OCI-LY1 (cell line): ENCODE measurements at regions not wholly inside any gene's neighbourhood (a gene's known extent, or its start where the extent isn't known, plus 50 kb on each side); places are given as distances from the start of the nearest gene placed in this dataset.

Source experiments
- H2AFZ ChIP-seq: fragments of 200-600 bp; sonication (generic), shearing (Covaris generic); 2 replicates; pipeline ENCODE4 v1.6.0; 2014; ENCODE audit warnings: antibody characterized with exemption, mild to moderate bottlenecking, low read length
- H3F3A ChIP-seq: fragments of 200-600 bp; sonication (generic), shearing (Covaris generic); 2 replicates; pipeline ENCODE4 v1.6.0; 2014; ENCODE audit warnings: mild to moderate bottlenecking, antibody characterized with exemption, low read length, moderate library complexity; ENCODE audit not compliant: insufficient read depth
- H3K27ac ChIP-seq: fragments of 200-600 bp; sonication (generic); 2 replicates; pipeline ENCODE4 v1.5.1; 2014; ENCODE audit warnings: low read length, mixed run types, mild to moderate bottlenecking, low read depth; ENCODE audit not compliant: poor library complexity, severe bottlenecking
- H3K27me3 ChIP-seq: fragments of 200-600 bp; sonication (generic); 2 replicates; pipeline ENCODE4 v1.6.0; 2014; ENCODE audit warnings: antibody characterized with exemption, mild to moderate bottlenecking, low read length, moderate library complexity; ENCODE audit not compliant: insufficient read depth
- H3K36me3 ChIP-seq: fragments of 200-600 bp; sonication (generic); 2 replicates; pipeline ENCODE4 v1.6.1; 2014; ENCODE audit warnings: mild to moderate bottlenecking, antibody characterized with exemption, low read length, moderate library complexity, mixed read lengths; ENCODE audit not compliant: insufficient read depth
- H3K4me1 ChIP-seq: fragments of 200-600 bp; sonication (generic); 2 replicates; pipeline ENCODE4 v1.5.1; 2014; ENCODE audit warnings: mild to moderate bottlenecking, low read length, moderate library complexity; ENCODE audit not compliant: insufficient read depth, severe bottlenecking
- H3K4me2 ChIP-seq: fragments of 200-600 bp; sonication (generic), shearing (Covaris generic); 2 replicates; pipeline ENCODE4 v1.6.1; 2014; ENCODE audit warnings: low read length
- H3K4me3 ChIP-seq: fragments of 200-600 bp; sonication (generic); 2 replicates; pipeline ENCODE4 v1.5.1; 2014; ENCODE audit warnings: low read length, low read depth, mild to moderate bottlenecking, mixed read lengths; ENCODE audit not compliant: poor library complexity, severe bottlenecking
- H3K79me2 ChIP-seq: fragments of 200-600 bp; shearing (Covaris generic); 2 replicates; pipeline ENCODE4 v1.6.1; 2016; ENCODE audit warnings: mixed run types, low read length, mixed read lengths; ENCODE audit not compliant: insufficient read depth
- H3K9ac ChIP-seq: fragments of 200-600 bp; sonication (generic), shearing (Covaris generic); 2 replicates; pipeline ENCODE4 v1.6.1; 2014; ENCODE audit warnings: mild to moderate bottlenecking, low read length, mixed read lengths
- H3K9me2 ChIP-seq: fragments of 200-600 bp; sonication (generic), shearing (Covaris generic); 2 replicates; pipeline ENCODE4 v1.6.1; 2014; ENCODE audit warnings: low read depth, mild to moderate bottlenecking, low read length, mixed read lengths
- H3K9me3 ChIP-seq: fragments of 200-600 bp; shearing (Covaris generic); 2 replicates; pipeline ENCODE4 v1.6.1; 2014; ENCODE audit warnings: low read length, mixed read lengths
- H4K20me1 ChIP-seq: fragments of 200-600 bp; sonication (generic), shearing (Covaris generic); 2 replicates; pipeline ENCODE4 v1.6.0; 2016; ENCODE audit warnings: mild to moderate bottlenecking, low read length; ENCODE audit not compliant: insufficient read depth
- EZH2 ChIP-seq: fragments of 200-600 bp; sonication (generic), shearing (Covaris generic); IDR thresholded peaks from 2 replicates; pipeline ENCODE4 v1.8.0; 2017; ENCODE audit warnings: borderline replicate concordance, mixed run types, mild to moderate bottlenecking, antibody characterized with exemption, low read length, moderate library complexity, mixed read lengths
- TF ChIP-seq, protein P1 (sequence below): fragments of 200-600 bp; sonication (generic), shearing (Covaris generic); IDR thresholded peaks from 2 replicates; pipeline ENCODE4 v1.5.1; 2017; ENCODE audit warnings: mild to moderate bottlenecking, antibody characterized with exemption, low read length, moderate library complexity, mixed read lengths

DNA sequence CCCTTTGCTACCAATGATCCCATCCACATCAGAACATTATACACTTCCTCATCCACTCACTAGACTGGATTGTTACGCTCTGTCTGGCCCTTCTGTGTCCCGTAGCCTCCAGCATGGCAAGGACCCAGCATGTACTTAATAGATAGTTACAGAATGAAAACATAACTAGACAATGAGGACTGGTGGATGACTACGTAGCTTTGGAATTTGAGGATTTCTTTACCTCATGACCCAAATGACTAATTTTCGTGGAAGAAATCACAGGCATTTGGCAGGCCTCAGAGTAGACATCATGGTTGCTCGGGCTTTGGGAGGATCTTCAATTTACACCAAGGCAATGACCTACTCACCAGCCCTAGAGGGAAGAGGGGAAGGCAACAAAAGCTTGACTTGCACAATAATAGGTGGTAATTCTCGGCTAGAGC lies 299.8 kb downstream of the TLE1 start:
- H3K9me3 ChIP-seq, result no peaks in the 10 kb centered on the region
- no peaks in the 10 kb centered on the region for H3F3A ChIP-seq
- no peak overlapping the region for H2AFZ ChIP-seq
- H4K20me1 ChIP-seq, result no peaks in the 10 kb centered on the region
- no peaks in the 10 kb centered on the region for H3K9me2 ChIP-seq
- H3K4me1 ChIP-seq, result no peaks in the 10 kb centered on the region
- TF ChIP-seq EZH2, result no peak
- TF ChIP-seq, protein P1, sequence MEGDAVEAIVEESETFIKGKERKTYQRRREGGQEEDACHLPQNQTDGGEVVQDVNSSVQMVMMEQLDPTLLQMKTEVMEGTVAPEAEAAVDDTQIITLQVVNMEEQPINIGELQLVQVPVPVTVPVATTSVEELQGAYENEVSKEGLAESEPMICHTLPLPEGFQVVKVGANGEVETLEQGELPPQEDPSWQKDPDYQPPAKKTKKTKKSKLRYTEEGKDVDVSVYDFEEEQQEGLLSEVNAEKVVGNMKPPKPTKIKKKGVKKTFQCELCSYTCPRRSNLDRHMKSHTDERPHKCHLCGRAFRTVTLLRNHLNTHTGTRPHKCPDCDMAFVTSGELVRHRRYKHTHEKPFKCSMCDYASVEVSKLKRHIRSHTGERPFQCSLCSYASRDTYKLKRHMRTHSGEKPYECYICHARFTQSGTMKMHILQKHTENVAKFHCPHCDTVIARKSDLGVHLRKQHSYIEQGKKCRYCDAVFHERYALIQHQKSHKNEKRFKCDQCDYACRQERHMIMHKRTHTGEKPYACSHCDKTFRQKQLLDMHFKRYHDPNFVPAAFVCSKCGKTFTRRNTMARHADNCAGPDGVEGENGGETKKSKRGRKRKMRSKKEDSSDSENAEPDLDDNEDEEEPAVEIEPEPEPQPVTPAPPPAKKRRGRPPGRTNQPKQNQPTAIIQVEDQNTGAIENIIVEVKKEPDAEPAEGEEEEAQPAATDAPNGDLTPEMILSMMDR, result no peak
- no peak overlapping the region for H3K4me3 ChIP-seq
- no peaks in the 10 kb centered on the region for H3K79me2 ChIP-seq
- H3K27ac ChIP-seq, result no peak overlapping the region
- H3K4me2 ChIP-seq, result no peak overlapping the region
- H3K36me3 ChIP-seq, result no peaks in the 10 kb centered on the region
- H3K9ac ChIP-seq, result no peak overlapping the region
- no peaks in the 10 kb centered on the region for H3K27me3 ChIP-seq

DNA sequence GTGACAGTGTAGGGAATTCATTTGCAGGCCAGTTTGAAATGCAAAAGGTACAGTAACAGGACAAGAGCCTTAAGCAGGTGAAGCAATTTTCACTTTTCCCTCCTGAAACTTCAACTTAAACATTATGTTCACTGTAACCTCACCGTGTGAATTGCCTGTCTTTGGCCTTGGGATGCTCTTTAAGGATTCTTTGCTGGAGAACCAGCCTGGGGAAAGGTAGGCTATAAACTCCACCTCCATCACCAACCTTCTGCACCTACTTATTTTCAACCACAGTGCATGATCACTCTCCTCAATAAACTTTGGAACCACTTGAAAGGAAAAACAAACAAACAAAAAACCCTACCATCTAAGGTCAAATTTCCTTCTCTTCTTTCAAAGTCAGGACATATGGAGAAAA lies 300.5 kb downstream of the TLE1 start:
- no peak overlapping the region for H2AFZ ChIP-seq
- no peak overlapping the region for H3K4me2 ChIP-seq
- no peak overlapping the region for H3K9ac ChIP-seq
- no peaks in the 10 kb centered on the region for H3K79me2 ChIP-seq
- H4K20me1 ChIP-seq, result no peaks in the 10 kb centered on the region
- H3K9me2 ChIP-seq, result no peaks in the 10 kb centered on the region
- no peak overlapping the region for H3K27ac ChIP-seq
- no peak for TF ChIP-seq EZH2
- TF ChIP-seq, protein P1, result no peak
- no peaks in the 10 kb centered on the region for H3K4me1 ChIP-seq
- no peaks in the 10 kb centered on the region for H3F3A ChIP-seq
- no peak overlapping the region for H3K4me3 ChIP-seq
- no peaks in the 10 kb centered on the region for H3K9me3 ChIP-seq
- H3K27me3 ChIP-seq, result no peaks in the 10 kb centered on the region
- no peaks in the 10 kb centered on the region for H3K36me3 ChIP-seq

- no peaks in the 10 kb centered on the region for H3K9me2 ChIP-seq
- no peak overlapping the region for H3K9ac ChIP-seq
- H3K4me2 ChIP-seq, result no peak overlapping the region
- no peaks in the 10 kb centered on the region for H3F3A ChIP-seq
- no peak overlapping the region for H3K27ac ChIP-seq
- no peaks in the 10 kb centered on the region for H3K36me3 ChIP-seq
- no peaks in the 10 kb centered on the region for H3K27me3 ChIP-seq
- H3K4me1 ChIP-seq, result no peaks in the 10 kb centered on the region
- H2AFZ ChIP-seq, result no peak overlapping the region
- H3K9me3 ChIP-seq, result no peaks in the 10 kb centered on the region
- TF ChIP-seq EZH2, result no peak
- TF ChIP-seq, protein P1, result no peak
- no peaks in the 10 kb centered on the region for H4K20me1 ChIP-seq
- no peaks in the 10 kb centered on the region for H3K79me2 ChIP-seq
- no peak overlapping the region for H3K4me3 ChIP-seq
Measured at GRCh38 chr9:81387360-81388106, 301.8 kb downstream of the TLE1 start.
